C4-2B (cell line): ENCODE measurements at regions not wholly inside any gene's neighbourhood (a gene's known extent, or its start where the extent isn't known, plus 50 kb on each side); places are given as distances from the start of the nearest gene placed in this dataset.

Experiments used
- ZFX ChIP-seq: fragments of 450-650 bp; IDR thresholded peaks from 2 replicates; pipeline ENCODE4 v1.6.1; 2017
- TF ChIP-seq, protein P1 (sequence below): fragments of 450-650 bp; conservative IDR thresholded peaks from 2 replicates; pipeline ENCODE4 v1.5.1; 2017; ENCODE audit warnings: mild to moderate bottlenecking

DNA sequence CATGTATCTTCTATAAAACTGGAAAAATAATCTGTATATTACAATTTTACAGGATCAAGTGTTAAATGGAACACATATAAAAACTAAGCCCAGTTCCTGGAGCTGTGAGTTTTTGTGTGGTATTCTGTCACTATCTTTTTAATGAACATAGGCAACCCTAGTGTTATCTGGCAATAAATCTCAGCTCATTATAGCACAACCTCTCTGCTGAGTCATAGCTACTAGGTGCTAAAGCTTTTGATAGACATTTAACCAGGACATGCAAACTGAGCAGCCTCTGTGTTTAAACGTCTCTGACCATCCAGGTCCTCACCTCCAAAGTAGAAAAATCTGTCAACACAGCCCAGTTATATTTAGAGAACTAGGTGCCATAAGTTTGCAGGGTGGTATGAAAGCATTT is 91.0 kb upstream of the CARD18 start:
- TF ChIP-seq, protein P1, sequence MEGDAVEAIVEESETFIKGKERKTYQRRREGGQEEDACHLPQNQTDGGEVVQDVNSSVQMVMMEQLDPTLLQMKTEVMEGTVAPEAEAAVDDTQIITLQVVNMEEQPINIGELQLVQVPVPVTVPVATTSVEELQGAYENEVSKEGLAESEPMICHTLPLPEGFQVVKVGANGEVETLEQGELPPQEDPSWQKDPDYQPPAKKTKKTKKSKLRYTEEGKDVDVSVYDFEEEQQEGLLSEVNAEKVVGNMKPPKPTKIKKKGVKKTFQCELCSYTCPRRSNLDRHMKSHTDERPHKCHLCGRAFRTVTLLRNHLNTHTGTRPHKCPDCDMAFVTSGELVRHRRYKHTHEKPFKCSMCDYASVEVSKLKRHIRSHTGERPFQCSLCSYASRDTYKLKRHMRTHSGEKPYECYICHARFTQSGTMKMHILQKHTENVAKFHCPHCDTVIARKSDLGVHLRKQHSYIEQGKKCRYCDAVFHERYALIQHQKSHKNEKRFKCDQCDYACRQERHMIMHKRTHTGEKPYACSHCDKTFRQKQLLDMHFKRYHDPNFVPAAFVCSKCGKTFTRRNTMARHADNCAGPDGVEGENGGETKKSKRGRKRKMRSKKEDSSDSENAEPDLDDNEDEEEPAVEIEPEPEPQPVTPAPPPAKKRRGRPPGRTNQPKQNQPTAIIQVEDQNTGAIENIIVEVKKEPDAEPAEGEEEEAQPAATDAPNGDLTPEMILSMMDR, result no peak
- no peak for TF ChIP-seq ZFX
